HG03097 (cell line): ENCODE measurements at regions not wholly inside any gene's neighbourhood (a gene's known extent, or its start where the extent isn't known, plus 50 kb on each side); places are given as distances from the start of the nearest gene placed in this dataset.

Experiments used
- ATAC-seq: cut with Tn5 transposase; IDR thresholded peaks from one replicate; pipeline ENCODE4 v1.9.1; 2021; ENCODE audit not compliant: unreplicated experiment, low FRiP score

DNA sequence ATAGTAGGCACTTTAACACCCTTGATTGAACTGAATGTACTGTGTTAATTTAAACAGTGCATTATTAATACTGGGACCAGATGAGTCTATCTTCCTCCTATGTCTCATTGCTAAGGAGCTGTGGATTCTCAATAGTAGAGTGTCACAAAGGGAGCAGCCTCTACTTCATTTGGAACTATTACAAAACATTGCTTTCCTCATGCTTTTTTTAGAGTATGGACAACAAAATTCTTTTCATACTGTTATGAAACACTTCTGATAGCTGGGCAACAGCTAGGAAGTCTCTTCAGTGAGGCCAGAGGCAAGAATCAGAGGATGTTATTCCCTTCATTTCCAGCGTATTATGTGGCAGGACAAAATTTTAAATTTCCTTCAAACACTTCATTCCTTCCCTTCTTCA lies 160.8 kb downstream of the FBXO8 start:
- ATAC-seq: no peak

DNA sequence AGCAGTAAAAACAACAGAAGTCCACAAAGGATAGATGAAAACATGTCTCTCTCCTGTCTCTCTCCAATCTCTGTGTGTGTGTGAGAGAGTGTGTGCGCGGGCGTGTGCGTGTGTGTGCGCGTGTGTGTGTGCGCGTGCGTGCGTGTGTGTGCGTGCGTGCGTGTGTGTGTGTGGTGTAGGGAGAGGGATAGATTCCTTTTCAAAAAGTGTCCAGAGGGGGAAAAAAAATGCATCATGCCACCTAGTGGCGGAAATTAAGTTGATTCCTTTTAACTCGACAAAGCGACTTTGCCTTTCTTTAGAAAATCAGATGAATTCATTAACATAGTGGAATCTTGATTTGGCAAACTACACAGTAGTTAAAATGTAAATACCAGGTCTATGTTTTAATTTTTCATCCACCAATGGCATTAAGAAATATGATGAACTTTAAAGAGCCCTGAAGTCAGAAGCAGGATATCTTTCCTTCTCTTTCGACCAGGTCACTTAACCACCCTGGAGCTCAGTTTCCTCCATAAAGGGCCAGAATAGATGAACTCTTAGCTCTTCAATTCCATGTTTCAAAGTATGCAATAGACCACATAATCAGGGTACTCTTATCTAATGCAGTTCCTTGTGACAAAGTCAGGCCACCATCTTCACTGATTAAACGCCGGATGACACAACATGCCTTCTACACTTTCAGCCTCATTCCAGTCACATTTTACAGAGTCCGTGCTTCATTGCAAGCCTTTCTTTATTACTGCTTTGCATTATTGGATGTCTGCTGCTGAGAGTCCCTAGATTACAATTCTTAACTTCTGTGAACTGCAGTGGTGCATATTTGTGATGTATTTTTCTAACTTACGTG lies 162.8 kb downstream of the FBXO8 start:
- ATAC-seq: no peak

GRCh38 chr4:174119830-174120229 lies 163.6 kb downstream of the FBXO8 start:
- no peak for ATAC-seq

DNA sequence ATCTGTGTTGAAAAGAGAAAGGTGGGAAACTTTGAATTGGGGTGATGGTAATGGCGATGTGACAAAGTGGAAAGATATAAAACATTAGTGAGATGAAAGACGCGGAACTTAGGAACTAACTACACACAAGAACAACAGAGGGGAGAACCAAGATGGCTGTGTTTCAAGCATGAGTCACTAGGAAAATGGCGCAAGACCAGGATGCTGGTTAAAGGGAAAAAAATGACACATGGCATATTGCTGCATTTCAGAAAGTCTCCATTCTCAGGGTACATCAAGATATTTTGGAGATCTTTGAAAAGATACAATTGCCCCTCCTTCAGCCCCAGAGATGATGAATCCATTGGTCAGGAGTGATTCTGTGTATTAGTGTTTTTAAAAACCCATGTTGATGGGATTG lies 164.4 kb downstream of the FBXO8 start:
- ATAC-seq: no peak

GRCh38 chr4:174118171-174118570 lies 165.3 kb downstream of the FBXO8 start:
- ATAC-seq: no peak

- no peak for ATAC-seq
Measured at GRCh38 chr4:174117445-174117844, 166.0 kb downstream of the FBXO8 start.

DNA sequence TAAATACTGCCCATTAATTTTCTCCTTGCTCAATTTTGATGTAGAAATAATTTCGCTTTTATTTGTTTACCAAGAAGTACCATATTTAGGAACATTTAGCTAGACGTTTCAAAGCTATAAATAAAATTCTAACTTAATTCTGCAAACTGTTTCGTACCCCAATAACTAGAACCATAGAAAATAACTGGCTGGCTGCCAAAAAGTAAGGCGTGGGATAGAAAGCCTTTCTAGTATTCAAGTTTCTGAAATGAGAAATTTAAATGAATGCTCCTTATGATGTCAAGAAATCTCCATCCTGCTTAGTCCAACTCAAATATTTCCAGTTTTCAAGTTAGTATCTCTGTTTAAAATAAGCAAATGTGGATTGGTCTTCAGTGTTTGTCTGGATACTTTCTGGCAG lies 167.4 kb downstream of the FBXO8 start:
- no peak for ATAC-seq

DNA sequence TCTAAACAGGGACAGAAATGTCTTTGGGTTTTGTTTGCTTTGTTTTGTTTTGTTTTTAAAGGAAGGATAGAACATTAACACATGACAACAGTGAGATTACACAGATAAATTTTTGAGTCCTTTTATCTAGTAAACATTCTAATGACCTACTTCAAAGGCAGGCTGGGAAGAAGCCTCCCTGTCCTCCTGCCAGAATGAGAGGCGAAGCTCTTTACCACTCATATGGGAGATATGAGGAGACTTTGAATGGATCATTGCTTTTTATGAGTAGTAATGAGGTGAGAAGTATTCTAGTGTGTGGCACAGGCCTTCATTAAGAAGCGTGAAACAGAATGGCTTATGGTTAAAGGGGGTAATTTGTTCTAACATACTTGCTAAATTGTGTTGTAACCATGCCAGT lies 172.0 kb downstream of the FBXO8 start:
- ATAC-seq: no peak

- ATAC-seq: no peak
Measured at GRCh38 chr4:174110180-174110579, 173.3 kb downstream of the FBXO8 start.

- ATAC-seq: no peak
Measured at GRCh38 chr4:174107746-174108354, 175.6 kb downstream of the FBXO8 start.

GRCh38 chr4:174105202-174105601 lies 178.3 kb downstream of the FBXO8 start:
- no peak for ATAC-seq

DNA sequence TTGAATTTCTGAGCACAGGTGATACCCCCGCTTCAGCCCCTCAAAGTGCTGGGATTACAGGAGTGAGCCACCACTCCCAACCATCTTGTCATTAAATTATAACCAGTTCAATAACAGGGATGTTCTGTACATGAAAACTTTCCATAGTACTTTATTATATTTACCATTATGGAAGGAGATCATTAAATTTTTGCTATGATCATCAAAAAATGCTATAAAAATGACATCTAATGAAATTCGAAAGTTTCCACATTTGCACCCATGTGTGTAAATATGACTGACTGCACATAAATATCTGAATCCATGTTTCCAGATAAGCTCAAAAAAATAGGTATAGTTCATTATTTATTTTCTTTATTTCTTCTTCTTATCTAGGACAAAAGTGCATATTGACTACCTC lies 182.6 kb downstream of the FBXO8 start:
- no peak for ATAC-seq

- ATAC-seq: peak; percentile 56
Measured at GRCh38 chr4:174099712-174100111, 183.8 kb downstream of the FBXO8 start.

DNA sequence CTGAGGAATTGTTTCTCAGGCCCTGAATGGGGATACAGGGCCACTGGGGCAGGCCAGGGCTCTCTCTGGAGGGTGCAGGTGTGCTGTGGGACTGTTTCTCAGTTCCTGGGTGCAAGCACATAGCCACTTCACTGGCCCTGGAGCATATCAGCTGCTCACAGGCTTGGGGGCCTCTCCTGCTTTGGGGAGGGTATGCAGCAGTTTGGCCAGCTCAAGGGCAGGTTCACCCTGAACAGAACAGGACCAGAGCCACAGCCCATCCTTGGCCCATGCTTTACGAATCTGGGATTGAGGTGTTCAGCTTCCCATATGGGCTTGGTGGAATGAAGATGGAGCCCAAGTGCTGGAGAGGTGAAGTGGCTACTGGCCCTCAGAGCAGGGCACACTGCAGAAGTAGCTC lies 186.5 kb downstream of the FBXO8 start:
- no peak for ATAC-seq

GRCh38 chr4:174096456-174096855 lies 187.0 kb downstream of the FBXO8 start:
- no peak for ATAC-seq

GRCh38 chr4:174091130-174091529 lies 192.3 kb downstream of the FBXO8 start:
- no peak for ATAC-seq

- ATAC-seq: no peak
Measured at GRCh38 chr4:174089711-174090110, 193.8 kb downstream of the FBXO8 start.

DNA sequence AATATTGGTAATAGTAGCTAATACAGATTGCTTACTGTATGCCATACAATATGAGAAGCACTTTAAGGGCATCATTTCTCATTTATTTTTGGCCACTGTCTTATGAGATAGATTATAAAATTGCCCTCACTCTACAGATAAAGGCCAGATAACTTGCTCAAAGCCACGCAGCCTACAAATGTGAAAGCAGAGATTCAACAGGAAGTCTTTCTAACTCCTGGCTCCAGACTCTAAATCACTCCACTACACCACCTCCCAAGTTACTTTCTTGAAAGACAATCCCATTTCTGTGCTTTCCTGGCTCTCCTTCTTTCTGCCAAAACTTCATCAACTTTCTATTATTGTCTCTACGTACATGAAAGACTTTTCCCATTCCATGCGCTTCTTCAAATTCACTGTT lies 194.7 kb downstream of the FBXO8 start:
- no peak for ATAC-seq

DNA sequence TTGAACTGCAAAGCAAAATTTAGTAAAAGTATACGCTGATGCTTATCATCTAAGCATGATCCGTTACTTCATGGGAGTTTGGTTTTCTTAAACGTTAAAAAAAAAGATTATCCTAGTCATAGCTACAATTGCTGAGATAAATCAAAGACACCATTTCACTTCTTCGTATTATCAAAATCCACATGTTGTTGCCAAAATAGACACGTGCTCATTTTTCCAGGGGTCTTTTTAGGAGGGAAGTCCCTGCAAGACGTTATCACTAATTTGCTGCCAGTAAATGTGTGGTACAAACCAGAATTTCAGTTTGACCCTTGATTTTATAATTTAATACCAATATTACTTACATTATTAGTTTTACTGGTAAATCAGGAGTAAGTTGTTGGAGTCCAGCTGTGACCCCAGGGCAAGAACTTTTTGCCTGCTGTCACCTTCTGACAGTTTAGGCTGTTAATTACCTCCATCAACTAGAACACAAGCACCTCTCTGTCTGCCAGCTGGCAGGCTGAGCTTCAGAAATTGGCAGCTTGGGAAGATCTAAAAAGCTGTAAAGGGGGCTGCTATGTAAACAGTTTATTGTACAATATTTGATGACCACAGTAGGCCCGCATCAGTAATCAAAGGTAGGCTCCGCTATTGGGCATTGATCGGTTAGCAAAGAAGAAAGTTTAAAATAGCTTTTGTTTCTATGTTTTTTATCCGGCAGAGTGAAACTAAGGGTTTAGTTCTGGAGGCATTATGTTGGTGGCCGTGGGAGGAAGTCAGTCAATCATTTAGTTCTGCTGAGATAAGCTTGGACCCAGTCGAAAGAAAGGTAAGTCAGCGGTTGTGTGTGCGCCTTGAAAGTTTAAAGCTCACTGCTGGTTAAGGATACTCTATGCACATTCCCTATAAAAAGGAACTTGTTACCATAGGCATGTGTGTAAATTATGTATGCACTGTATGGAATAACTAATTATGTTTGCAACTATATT lies 196.4 kb downstream of the FBXO8 start:
- ATAC-seq: no peak

DNA sequence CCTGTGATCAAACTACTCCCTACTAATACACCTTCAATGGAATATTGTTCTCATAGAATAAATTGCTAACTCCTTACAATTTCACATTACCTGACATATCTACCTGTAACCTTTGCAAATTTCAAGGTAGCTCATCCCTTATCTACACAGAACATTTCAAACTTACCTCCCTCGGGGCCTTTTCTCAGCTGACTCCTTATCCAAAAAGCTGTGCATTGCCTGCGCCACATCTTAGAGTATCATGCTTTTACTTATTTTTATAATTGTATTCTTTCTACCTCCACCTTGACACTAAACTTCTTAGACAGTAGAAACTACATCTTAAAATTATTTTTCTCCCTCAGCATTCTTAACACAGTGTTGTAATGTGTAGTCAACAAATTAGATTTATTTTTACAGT lies 198.5 kb downstream of the FBXO8 start:
- no peak for ATAC-seq

DNA sequence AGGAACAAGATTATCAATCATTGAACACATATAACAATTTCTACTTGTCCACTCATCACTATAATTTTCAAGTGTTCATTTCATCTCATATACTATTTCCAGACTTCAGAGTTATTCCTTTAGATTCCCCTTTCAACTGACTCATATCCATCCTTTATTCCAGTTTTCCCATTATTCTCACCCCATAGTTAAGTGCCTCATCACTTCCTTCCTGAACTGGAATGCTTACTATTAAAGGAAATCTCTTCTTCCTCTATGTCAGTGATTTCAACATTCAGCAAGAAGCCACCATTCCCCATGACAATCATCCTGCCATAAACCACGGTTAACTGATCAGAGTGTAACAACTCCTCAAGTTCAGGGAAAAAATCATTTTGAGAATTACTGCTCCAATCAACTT lies 198.9 kb downstream of the FBXO8 start:
- ATAC-seq: no peak
